ENCODE measurements at regions not wholly inside any gene's neighbourhood (a gene's known extent, or its start where the extent isn't known, plus 50 kb on each side); places are given as distances from the start of the nearest gene placed in this dataset.

GRCh38 chr13:50437252-50437651 lies 406.2 kb downstream of the DLEU7 start:
- H3K27ac ChIP-seq, result no peak overlapping the region
- no peaks in the 10 kb centered on the region for H3K36me3 ChIP-seq
- DNase-seq, result no peak
- no peak for TF ChIP-seq CTCF (IDR thresholded peaks at IDR 0.05)
- ATAC-seq, result no peak
- intact Hi-C loops (cut with DNase I), result no loop called here
- H3K9me3 ChIP-seq, result peaks cover 0 to 2% of the 10 kb centered on the region in 2 donors
- H3K4me3 ChIP-seq, result no peak overlapping the region
- no peaks in the 10 kb centered on the region for H3K27me3 ChIP-seq
- no peaks in the 10 kb centered on the region for H3K4me1 ChIP-seq

GRCh38 chr13:50438351-50438750 lies 405.1 kb downstream of the DLEU7 start:
- Histone ChIP-seq H3K4me3 (no peak overlapping the region), H3K36me3 (no peaks in the 10 kb centered on the region), H3K27ac (no peak overlapping the region), H3K9me3 (peaks cover 0 to 2% of the 10 kb centered on the region in 2 donors), H3K4me1 (no peaks in the 10 kb centered on the region), H3K27me3 (no peaks in the 10 kb centered on the region)
- DNase-seq, result no peak
- no peak for TF ChIP-seq CTCF (IDR thresholded peaks at IDR 0.05)
- intact Hi-C loops (cut with DNase I), result no loop called here
- no peak for ATAC-seq

GRCh38 chr13:50441130-50441529 lies 402.4 kb downstream of the DLEU7 start:
- H3K27me3 ChIP-seq, result no peaks in the 10 kb centered on the region
- DNase-seq, result no peak
- no peaks in the 10 kb centered on the region for H3K9me3 ChIP-seq
- no peaks in the 10 kb centered on the region for H3K4me1 ChIP-seq
- no peaks in the 10 kb centered on the region for H3K36me3 ChIP-seq
- no peak overlapping the region for H3K27ac ChIP-seq
- intact Hi-C loops (cut with DNase I), result no loop called here
- ATAC-seq, result no peak
- TF ChIP-seq CTCF (IDR thresholded peaks at IDR 0.05), result no peak
- H3K4me3 ChIP-seq, result no peak overlapping the region

- Histone ChIP-seq H3K4me1 (no peaks in the 10 kb centered on the region), H3K36me3 (no peaks in the 10 kb centered on the region), H3K27me3 (no peaks in the 10 kb centered on the region), H3K4me3 (no peak overlapping the region), H3K9me3 (no peaks in the 10 kb centered on the region), H3K27ac (no peak overlapping the region)
- intact Hi-C loops (cut with DNase I), result no loop called here
- DNase-seq (no peak), ATAC-seq (no peak)
- TF ChIP-seq CTCF (IDR thresholded peaks at IDR 0.05), result no peak
Observed at GRCh38 chr13:50444726-50445125, 398.8 kb downstream of the DLEU7 start.

- no peaks in the 10 kb centered on the region for H3K27me3 ChIP-seq
- DNase-seq (no peak), ATAC-seq (no peak)
- no peaks in the 10 kb centered on the region for H3K9me3 ChIP-seq
- TF ChIP-seq CTCF (IDR thresholded peaks at IDR 0.05), result no peak
- intact Hi-C loops (cut with DNase I), result no loop called here
- H3K4me3 ChIP-seq, result no peak overlapping the region
- H3K4me1 ChIP-seq, result peaks cover 0 to 11% of the 10 kb centered on the region in 2 donors
- H3K36me3 ChIP-seq, result no peaks in the 10 kb centered on the region
- H3K27ac ChIP-seq, result no peak overlapping the region
Observed at GRCh38 chr13:50446611-50447010, 396.9 kb downstream of the DLEU7 start.

Measured in left lung (tissue), 4 donors.